DND-41 (cell line): ENCODE measurements at regions not wholly inside any gene's neighbourhood (a gene's known extent, or its start where the extent isn't known, plus 50 kb on each side); places are given as distances from the start of the nearest gene placed in this dataset.

Experiments
- ATAC-seq: fragments of 200-7000 bp; cut with Tn5 transposase; 3 replicates; pipeline ENCODE4 v1.9.1; 2021; ENCODE audit warnings: low read depth; ENCODE audit not compliant: insufficient read depth
- DNase-seq: peaks from one replicate; pipeline ENCODE4 v3.0.0-alpha.2; 2020
- H2AFZ ChIP-seq: 2 replicates; pipeline ENCODE4 v1.6.0; 2012; ENCODE audit warnings: low read depth, low read length
- H3K27ac ChIP-seq: 2 replicates; pipeline ENCODE4 v1.5.1; 2012; ENCODE audit warnings: low read length, inconsistent platforms
- H3K27me3 ChIP-seq: fragments of 200-600 bp; sonication (generic); 2 replicates; pipeline ENCODE4 v1.6.0; 2012; ENCODE audit warnings: low read length, mild to moderate bottlenecking, inconsistent platforms; ENCODE audit not compliant: insufficient read depth, poor library complexity
- H3K36me3 ChIP-seq: 2 replicates; pipeline ENCODE4 v1.5.1; 2012; ENCODE audit warnings: low read length, inconsistent platforms; ENCODE audit not compliant: insufficient read depth
- H3K4me1 ChIP-seq: 2 replicates; pipeline ENCODE4 v1.5.1; 2012; ENCODE audit warnings: mild to moderate bottlenecking, low read length; ENCODE audit not compliant: insufficient read depth
- H3K4me2 ChIP-seq: 2 replicates; pipeline ENCODE4 v1.6.0; 2012; ENCODE audit warnings: mild to moderate bottlenecking, moderate library complexity, low read length, inconsistent platforms; ENCODE audit not compliant: insufficient read depth
- H3K4me3 ChIP-seq, 2 experiments: fragments of 200-600 bp in 1 of 2; shearing (Covaris generic) in 1 of 2; 2 replicates each; pipeline ENCODE4 v1.5.1; 2012 to 2016; ENCODE audit warnings: inconsistent platforms in 2 of 2, low read length in 2 of 2, mild to moderate bottlenecking in 2 of 2, low read depth in 1 of 2, moderate library complexity in 1 of 2
- H3K79me2 ChIP-seq: 2 replicates; pipeline ENCODE4 v1.6.0; 2012; ENCODE audit warnings: low read length, inconsistent platforms; ENCODE audit not compliant: insufficient read depth
- H3K9ac ChIP-seq: 2 replicates; pipeline ENCODE4 v1.6.0; 2012; ENCODE audit warnings: low read depth, mild to moderate bottlenecking, inconsistent platforms, low read length, moderate library complexity
- H3K9me3 ChIP-seq: 2 replicates; pipeline ENCODE4 v1.5.1; 2012; ENCODE audit warnings: low read length, moderate library complexity, mild to moderate bottlenecking, inconsistent platforms; ENCODE audit not compliant: insufficient read depth, severe bottlenecking
- H4K20me1 ChIP-seq: 2 replicates; pipeline ENCODE4 v1.6.0; 2012; ENCODE audit warnings: low read length; ENCODE audit not compliant: insufficient read depth
- EZH2 ChIP-seq: IDR thresholded peaks from 3 replicates; pipeline ENCODE4 v1.6.1; 2012; ENCODE audit warnings: borderline replicate concordance, low read depth, mild to moderate bottlenecking, moderate library complexity, low read length, inconsistent platforms; ENCODE audit not compliant: severe bottlenecking
- TF ChIP-seq, protein P1 (sequence below): IDR thresholded peaks from 2 replicates; pipeline ENCODE4 v1.5.1; 2012; ENCODE audit warnings: borderline replicate concordance, low read length, moderate library complexity, mild to moderate bottlenecking; ENCODE audit not compliant: poor library complexity, severe bottlenecking; ENCODE audit errors: extremely low read depth

DNA sequence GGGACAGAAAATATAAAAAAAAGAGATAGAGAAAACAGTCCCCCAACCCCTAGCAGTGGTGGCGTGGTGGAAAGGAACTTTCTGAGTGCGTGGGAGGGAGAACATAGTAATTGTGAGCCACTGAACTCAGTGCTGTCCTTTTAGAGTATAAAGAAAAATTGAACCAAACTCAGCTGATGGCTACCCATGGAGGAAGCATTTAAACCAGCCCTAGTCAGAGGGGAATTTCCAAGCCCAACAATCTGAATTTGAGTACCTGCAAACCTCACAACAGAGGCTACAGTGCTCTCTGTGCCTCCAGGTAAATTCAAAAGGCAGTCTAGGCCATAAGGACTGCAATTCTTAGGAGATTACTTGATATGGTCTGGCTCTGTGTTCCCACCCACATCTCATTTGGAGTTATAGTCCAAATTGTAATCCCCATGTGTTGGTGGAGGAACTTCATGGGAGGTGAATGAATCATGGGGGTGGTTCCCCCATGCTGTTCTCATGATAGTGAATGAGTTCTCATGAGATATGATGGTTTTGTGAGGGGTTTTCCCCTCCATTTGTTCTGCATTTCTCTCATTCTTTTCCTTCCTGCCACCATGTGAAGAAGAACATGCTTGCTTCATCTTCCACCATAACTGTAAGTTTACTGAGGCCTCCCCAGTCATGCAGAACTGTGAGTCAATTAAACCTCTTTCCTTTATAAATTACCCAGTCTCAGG lies 687.8 kb downstream of the FAM181B start:
- Histone ChIP-seq H3K9me3 (no peaks in the 10 kb centered on the region), H4K20me1 (no peaks in the 10 kb centered on the region), H3K27ac (no peak overlapping the region), H2AFZ (no peak overlapping the region), H3K4me3 (no peak overlapping the region), H3K4me1 (no peaks in the 10 kb centered on the region), H3K27me3 (no peaks in the 10 kb centered on the region), H3K9ac (no peak overlapping the region), H3K36me3 (no peaks in the 10 kb centered on the region), H3K79me2 (no peaks in the 10 kb centered on the region), H3K4me2 (no peak overlapping the region)
- DNase-seq (no peak), ATAC-seq (no peak)
- TF ChIP-seq EZH2 = no peak
- TF ChIP-seq, protein P1, sequence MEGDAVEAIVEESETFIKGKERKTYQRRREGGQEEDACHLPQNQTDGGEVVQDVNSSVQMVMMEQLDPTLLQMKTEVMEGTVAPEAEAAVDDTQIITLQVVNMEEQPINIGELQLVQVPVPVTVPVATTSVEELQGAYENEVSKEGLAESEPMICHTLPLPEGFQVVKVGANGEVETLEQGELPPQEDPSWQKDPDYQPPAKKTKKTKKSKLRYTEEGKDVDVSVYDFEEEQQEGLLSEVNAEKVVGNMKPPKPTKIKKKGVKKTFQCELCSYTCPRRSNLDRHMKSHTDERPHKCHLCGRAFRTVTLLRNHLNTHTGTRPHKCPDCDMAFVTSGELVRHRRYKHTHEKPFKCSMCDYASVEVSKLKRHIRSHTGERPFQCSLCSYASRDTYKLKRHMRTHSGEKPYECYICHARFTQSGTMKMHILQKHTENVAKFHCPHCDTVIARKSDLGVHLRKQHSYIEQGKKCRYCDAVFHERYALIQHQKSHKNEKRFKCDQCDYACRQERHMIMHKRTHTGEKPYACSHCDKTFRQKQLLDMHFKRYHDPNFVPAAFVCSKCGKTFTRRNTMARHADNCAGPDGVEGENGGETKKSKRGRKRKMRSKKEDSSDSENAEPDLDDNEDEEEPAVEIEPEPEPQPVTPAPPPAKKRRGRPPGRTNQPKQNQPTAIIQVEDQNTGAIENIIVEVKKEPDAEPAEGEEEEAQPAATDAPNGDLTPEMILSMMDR = no peak

DNA sequence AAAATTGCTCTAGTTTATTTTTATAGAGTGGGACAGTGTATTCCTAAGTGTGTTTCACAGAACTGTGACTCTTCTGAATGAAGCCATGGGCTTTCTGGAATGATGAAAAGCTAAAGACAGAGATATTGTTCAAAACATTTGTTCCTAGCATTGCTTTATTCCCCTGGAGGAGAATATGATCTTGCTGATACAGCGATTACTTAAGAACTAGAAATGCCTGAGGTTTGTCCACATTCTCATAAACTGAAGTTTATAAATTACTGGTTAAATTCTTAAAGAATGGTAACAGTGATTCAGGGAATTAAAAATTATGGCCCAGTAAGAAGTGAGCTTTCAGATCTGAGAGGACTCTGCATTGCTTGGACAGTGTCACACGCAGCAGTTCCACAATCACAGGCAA lies 690.3 kb downstream of the FAM181B start:
- Histone ChIP-seq H3K36me3 (no peaks in the 10 kb centered on the region), H2AFZ (no peak overlapping the region), H4K20me1 (no peaks in the 10 kb centered on the region), H3K4me3 (no peak overlapping the region), H3K4me2 (no peak overlapping the region), H3K9me3 (no peaks in the 10 kb centered on the region), H3K79me2 (no peaks in the 10 kb centered on the region), H3K27me3 (no peaks in the 10 kb centered on the region), H3K4me1 (no peaks in the 10 kb centered on the region), H3K9ac (no peak overlapping the region), H3K27ac (no peak overlapping the region)
- TF ChIP-seq, protein P1 = no peak
- no peak for TF ChIP-seq EZH2
- ATAC-seq = no peak
- DNase-seq = no peak

DNA sequence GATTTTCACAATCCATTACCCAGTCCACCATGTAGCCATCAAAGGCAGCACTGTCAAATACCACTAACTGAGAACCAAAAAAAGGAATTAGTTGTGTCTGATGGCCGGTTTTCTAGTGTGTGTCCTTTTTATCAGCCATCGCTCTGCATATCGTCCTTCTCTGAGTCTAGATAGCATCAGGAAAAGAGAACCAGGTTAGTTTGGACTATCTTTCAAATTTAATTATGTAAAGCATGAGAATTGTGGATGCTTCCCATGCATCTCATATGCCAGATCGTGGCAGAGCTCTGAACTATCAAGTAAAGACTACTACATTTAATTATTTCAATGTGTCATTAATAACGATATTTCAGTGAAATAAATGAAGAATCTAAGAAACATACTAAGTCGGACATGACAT lies 691.9 kb downstream of the FAM181B start:
- Histone ChIP-seq H3K4me1 (no peaks in the 10 kb centered on the region), H3K9me3 (no peaks in the 10 kb centered on the region), H2AFZ (no peak overlapping the region), H3K9ac (no peak overlapping the region), H3K36me3 (no peaks in the 10 kb centered on the region), H3K27ac (no peak overlapping the region), H3K4me3 (no peak overlapping the region), H4K20me1 (no peaks in the 10 kb centered on the region), H3K4me2 (no peak overlapping the region), H3K79me2 (no peaks in the 10 kb centered on the region), H3K27me3 (no peaks in the 10 kb centered on the region)
- ATAC-seq = no peak
- TF ChIP-seq, protein P1 = no peak
- no peak for TF ChIP-seq EZH2
- DNase-seq = no peak

DNA sequence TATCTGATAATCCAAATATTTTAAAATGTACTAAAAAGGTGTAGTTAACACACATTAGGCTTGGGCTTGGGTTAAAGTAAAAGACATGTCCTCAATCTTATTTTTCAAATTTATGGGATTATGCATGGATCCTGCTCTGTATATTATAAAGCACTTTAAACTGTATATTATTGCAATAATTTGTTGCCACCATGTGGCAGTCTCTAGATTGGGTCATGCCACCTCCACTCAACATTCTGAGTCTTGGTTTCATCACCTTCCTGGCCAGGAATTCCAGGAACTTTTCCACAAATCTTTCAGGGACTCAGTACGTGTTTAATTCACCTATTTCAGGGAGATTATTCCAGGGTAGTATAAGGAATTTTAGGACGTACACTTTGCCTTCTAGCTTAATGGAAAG lies 695.5 kb downstream of the FAM181B start:
- H3K4me2 ChIP-seq = no peak overlapping the region
- H3K9ac ChIP-seq = no peak overlapping the region
- DNase-seq (no peak), ATAC-seq (no peak)
- H3K27me3 ChIP-seq = no peaks in the 10 kb centered on the region
- H2AFZ ChIP-seq = no peak overlapping the region
- H3K9me3 ChIP-seq = no peaks in the 10 kb centered on the region
- H3K4me1 ChIP-seq = no peaks in the 10 kb centered on the region
- no peaks in the 10 kb centered on the region for H4K20me1 ChIP-seq
- no peaks in the 10 kb centered on the region for H3K79me2 ChIP-seq
- no peak overlapping the region for H3K4me3 ChIP-seq
- TF ChIP-seq, protein P1 = no peak
- no peak for TF ChIP-seq EZH2
- no peaks in the 10 kb centered on the region for H3K36me3 ChIP-seq
- H3K27ac ChIP-seq = no peak overlapping the region
